ENCODE measurements at regions not wholly inside any gene's neighbourhood (a gene's known extent, or its start where the extent isn't known, plus 50 kb on each side); places are given as distances from the start of the nearest gene placed in this dataset.

GRCh38 chr13:105598529-105598928, 936.9 kb downstream of the EFNB2 start:
- no peak for TF ChIP-seq YY1 (IDR thresholded peaks at IDR 0.05; ENCODE audit: insufficient read depth, insufficient read length)
- TF ChIP-seq ZNF274 (IDR thresholded peaks at IDR 0.05; ENCODE audit: low read depth, low read length): no peak
- TF ChIP-seq SUZ12 (IDR thresholded peaks at IDR 0.05; ENCODE audit: extremely low read depth, insufficient read depth, insufficient read length): no peak
